GM06990 (cell line): ENCODE measurements at regions not wholly inside any gene's neighbourhood (a gene's known extent, or its start where the extent isn't known, plus 50 kb on each side); places are given as distances from the start of the nearest gene placed in this dataset.
"Not testable (repeated sequence)": the region's sequence is repeated elsewhere in the genome, so short reads cannot be mapped to it uniquely, and the experiment has no call there.

Source experiments
- DNase-seq: peaks from one replicate; pipeline ENCODE4 v3.0.0-alpha.2; 2011; ENCODE audit not compliant: insufficient read length; ENCODE audit errors: extremely low read depth
- H3K27me3 ChIP-seq: replicated peaks from 2 replicates; pipeline ENCODE4 v1.6.0; 2011; ENCODE audit warnings: low read length; ENCODE audit not compliant: control insufficient read depth, insufficient read depth
- H3K36me3 ChIP-seq: 2 replicates; pipeline ENCODE4 v1.5.1; 2011; ENCODE audit warnings: low read length; ENCODE audit not compliant: control insufficient read depth, insufficient read depth
- H3K4me3 ChIP-seq: replicated peaks from 2 replicates; pipeline ENCODE4 v1.5.1; 2011; ENCODE audit warnings: low read depth, mild to moderate bottlenecking, control low read depth, low read length
- CTCF ChIP-seq: IDR thresholded peaks from 2 replicates; pipeline ENCODE4 v1.5.1; 2011; ENCODE audit warnings: low read length, control low read depth, mild to moderate bottlenecking, inconsistent platforms; ENCODE audit not compliant: insufficient read depth, poor library complexity, severe bottlenecking

- no peak for TF ChIP-seq CTCF
- H3K36me3 ChIP-seq, result no peaks in the 10 kb centered on the region
- DNase-seq, result no peak
- no peak overlapping the region for H3K4me3 ChIP-seq
- H3K27me3 ChIP-seq, result no peaks in the 10 kb centered on the region
Measured at GRCh38 chr10:81733542-81733941, 141.5 kb upstream of the NRG3 start.

GRCh38 chr10:81735167-81735566, 139.8 kb upstream of the NRG3 start:
- DNase-seq, H3K4me3 ChIP-seq, H3K36me3 ChIP-seq, H3K27me3 ChIP-seq: not testable (repeated sequence)

GRCh38 chr10:81759111-81759510, 115.9 kb upstream of the NRG3 start:
- Histone ChIP-seq H3K36me3 (no peaks in the 10 kb centered on the region), H3K4me3 (no peak overlapping the region), H3K27me3 (no peaks in the 10 kb centered on the region)
- no peak for DNase-seq
- no peak for TF ChIP-seq CTCF

GRCh38 chr10:81784111-81784597, 90.8 kb upstream of the NRG3 start:
- Histone ChIP-seq H3K36me3 (no peaks in the 10 kb centered on the region), H3K27me3 (no peaks in the 10 kb centered on the region), H3K4me3 (no peak overlapping the region)
- no peak for DNase-seq
- TF ChIP-seq CTCF, result no peak

- Histone ChIP-seq H3K27me3 (no peaks in the 10 kb centered on the region), H3K4me3 (no peak overlapping the region)
- no peak for TF ChIP-seq CTCF
Measured at GRCh38 chr10:81792729-81793128, 82.3 kb upstream of the NRG3 start.

GRCh38 chr10:81806842-81807241, 68.2 kb upstream of the NRG3 start:
- no peak for TF ChIP-seq CTCF
- H3K36me3 ChIP-seq, result no peaks in the 10 kb centered on the region
- DNase-seq, result no peak
- no peak overlapping the region for H3K4me3 ChIP-seq
- H3K27me3 ChIP-seq, result no peaks in the 10 kb centered on the region

More at GRCh38 chr10:81792729-81793128, 82.3 kb upstream of the NRG3 start:
- no peaks in the 10 kb centered on the region for H3K36me3 ChIP-seq
- no peak for DNase-seq
